ENCODE measurements at regions not wholly inside any gene's neighbourhood (a gene's known extent, or its start where the extent isn't known, plus 50 kb on each side); places are given as distances from the start of the nearest gene placed in this dataset.

DNA sequence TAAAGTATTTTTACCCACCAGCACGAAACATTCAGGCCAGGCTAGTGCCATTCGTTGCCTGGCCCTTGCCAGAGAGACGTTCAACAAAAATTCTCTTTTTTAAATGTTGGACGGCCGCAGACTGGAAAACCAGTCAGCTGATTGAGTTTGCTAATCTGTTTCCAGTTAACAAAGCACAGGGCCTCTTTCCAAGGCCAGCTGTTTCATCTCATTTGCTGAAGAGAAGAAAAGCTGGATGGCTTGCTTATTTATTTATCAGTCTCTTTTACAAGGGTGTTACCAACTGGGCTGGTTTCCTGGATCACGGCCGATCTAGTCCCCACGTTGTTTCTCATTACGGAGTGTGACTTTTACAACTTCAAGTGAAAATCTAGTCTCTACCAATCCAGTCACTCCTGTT, 418.7 kb upstream of the DYNLRB2 start:
- peak; percentile 54 for DNase-seq (ENCODE audit: extremely low read depth, low read depth)
- TF ChIP-seq, protein P1, sequence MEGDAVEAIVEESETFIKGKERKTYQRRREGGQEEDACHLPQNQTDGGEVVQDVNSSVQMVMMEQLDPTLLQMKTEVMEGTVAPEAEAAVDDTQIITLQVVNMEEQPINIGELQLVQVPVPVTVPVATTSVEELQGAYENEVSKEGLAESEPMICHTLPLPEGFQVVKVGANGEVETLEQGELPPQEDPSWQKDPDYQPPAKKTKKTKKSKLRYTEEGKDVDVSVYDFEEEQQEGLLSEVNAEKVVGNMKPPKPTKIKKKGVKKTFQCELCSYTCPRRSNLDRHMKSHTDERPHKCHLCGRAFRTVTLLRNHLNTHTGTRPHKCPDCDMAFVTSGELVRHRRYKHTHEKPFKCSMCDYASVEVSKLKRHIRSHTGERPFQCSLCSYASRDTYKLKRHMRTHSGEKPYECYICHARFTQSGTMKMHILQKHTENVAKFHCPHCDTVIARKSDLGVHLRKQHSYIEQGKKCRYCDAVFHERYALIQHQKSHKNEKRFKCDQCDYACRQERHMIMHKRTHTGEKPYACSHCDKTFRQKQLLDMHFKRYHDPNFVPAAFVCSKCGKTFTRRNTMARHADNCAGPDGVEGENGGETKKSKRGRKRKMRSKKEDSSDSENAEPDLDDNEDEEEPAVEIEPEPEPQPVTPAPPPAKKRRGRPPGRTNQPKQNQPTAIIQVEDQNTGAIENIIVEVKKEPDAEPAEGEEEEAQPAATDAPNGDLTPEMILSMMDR (IDR thresholded peaks at IDR 0.05; ENCODE audit: low read depth, low read length), result no peak

DNA sequence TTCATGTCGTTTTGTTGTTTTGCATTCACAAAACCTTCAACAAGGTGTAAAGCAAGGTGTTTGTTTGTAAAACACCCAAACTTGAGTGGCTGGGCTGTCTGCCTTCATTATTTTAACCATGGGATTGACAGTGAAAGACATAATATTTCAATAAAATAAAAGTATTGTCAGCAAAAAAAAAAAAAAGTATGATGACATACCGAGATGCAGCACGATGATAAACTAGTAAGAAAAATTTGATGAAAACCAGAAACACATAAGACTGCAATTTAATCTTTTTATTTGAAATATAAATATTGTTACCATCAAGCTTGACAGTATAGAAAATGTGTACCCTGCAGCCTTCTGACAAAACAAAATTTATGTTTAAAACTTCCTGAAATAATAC, 419.3 kb upstream of the DYNLRB2 start:
- TF ChIP-seq, protein P1 (IDR thresholded peaks at IDR 0.05; ENCODE audit: low read depth, low read length), result no peak
- DNase-seq (ENCODE audit: extremely low read depth, low read depth), result no peak

DNA sequence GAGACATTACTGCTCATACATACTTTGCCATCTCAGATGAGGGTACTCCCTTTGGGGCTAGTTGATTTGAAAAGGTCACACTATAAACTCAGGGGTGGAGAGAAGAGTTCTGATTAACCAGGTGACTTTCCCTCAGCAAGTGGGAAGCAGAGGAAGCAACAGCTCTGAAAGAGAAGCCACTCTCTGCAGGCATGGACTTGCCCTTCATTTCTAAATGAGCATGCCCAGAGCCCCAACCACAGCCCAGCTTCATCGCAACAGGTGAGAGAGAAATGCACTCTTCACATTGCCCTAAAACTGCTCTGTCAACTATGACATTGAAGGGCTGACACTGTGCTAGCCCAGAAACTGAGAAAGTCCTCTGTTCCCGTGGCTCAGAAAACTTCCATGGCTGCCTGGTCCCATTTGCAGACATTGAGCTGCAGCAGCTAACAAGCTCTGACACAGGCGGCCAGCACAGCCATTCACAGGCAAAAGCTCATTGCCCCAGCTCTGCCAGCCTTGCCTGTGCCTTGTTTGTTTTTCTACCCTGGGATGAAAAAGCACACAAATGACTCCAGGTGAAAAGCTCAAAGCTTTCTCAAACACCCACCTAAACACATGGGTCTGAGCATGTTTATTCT, 419.8 kb upstream of the DYNLRB2 start:
- TF ChIP-seq, protein P1 (IDR thresholded peaks at IDR 0.05; ENCODE audit: low read depth, low read length), result no peak
- DNase-seq (ENCODE audit: extremely low read depth, low read depth), result no peak

DNA sequence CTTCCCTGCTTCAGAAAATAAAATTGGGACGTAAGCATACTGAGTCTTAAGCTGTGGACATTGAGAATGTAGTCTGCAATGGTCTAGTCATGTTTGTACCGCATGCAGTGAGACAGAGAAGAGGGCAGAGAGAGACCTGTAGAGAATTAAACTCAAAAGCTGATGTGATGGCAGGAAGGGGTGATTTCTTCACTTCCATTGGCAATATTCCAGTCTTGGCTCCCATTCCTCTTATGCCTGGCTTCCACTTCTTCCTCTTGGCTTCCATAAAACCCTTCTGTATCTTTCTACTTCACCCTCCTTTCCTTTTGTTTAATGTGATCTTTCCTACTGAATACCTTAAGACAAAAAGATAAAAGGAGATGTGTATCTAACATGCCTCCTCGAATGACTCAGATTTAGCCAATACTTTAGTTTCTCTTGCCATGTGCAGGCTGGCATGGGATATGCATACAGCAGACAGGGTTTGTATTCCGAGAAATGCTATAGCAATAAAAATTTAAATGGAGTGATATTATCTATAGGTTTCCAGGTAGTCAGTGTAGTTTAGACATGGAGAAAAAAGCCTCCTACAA, 423.1 kb upstream of the DYNLRB2 start:
- TF ChIP-seq, protein P1 (IDR thresholded peaks at IDR 0.05; ENCODE audit: low read depth, low read length), result no peak
- no peak for DNase-seq (ENCODE audit: extremely low read depth, low read depth)

DNA sequence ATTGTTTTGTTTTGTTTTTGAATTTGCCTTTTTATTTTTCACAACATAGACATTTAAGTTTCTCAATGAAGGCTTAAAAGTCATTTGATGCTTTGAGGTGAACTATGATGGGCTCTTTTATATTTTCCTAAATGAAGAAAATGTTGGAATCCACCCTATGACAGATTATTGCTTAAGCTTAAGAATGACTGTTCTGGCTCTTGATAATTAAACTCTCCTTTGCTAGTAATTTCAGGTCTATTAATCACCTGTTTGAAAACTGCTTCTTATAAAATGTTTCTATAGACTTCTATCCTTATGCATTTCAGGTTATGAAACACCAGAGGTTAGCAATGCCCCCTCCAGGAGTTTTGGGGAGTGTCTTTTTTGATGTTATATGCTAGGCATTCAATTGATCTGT, 424.1 kb upstream of the DYNLRB2 start:
- TF ChIP-seq, protein P1 (IDR thresholded peaks at IDR 0.05; ENCODE audit: low read depth, low read length), result no peak
- DNase-seq (ENCODE audit: extremely low read depth, low read depth), result no peak

DNA sequence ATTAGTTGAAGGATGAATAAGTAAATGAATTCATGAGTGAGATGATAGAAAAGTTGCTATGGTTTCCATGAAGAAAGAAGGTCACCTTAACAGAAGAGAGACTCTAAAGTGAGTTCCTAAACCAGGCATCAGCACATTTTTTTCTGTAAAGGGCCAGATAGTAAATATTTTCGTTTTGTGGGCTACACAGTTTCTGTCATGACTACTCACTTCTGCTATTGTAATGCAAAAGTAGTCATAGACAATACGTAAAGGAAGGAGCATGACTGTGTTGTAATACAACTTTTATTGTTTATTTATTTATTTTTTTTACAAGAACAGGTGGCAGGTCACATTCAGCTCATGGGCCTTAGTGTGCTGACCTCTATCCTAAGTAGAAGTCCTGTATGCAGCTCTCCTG, 426.1 kb upstream of the DYNLRB2 start:
- no peak for DNase-seq (ENCODE audit: extremely low read depth, low read depth)
- TF ChIP-seq, protein P1 (IDR thresholded peaks at IDR 0.05; ENCODE audit: low read depth, low read length), result no peak

DNA sequence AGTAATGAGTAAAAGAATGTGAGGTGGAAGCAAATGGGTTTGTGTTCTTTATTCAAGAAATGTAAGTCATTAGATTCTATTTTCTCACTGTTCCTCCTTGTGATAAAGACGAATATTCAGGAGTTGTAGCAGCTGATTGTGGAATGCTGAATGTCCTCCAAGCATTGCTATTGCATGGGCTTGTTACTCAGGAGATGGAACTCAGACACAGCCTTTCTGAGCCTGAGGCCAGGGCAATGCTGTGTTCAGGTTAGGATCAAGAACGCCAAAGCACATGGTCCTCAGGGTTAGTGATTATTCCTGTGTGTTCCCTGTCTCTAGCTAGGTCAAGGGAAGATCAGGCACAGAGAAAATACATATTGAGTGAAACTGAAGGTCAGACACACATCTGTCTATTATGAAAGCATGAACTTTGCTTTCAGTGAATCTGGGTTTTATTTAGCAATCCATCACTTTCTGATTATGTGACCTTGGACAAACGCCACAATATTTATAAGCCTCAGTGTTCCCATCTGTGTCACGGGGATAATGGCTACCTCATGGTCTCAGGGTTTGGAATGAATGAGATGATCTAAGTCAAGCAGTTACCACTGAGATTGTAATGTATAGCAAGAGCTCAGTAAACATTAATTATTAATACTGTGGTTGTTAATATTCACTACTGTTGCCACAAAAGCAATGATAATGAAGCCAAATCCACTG, 426.8 kb upstream of the DYNLRB2 start:
- TF ChIP-seq, protein P1 (IDR thresholded peaks at IDR 0.05; ENCODE audit: low read depth, low read length), result no peak
- DNase-seq (ENCODE audit: extremely low read depth, low read depth), result no peak
